22Rv1 (cell line): ENCODE measurements at regions not wholly inside any gene's neighbourhood (a gene's known extent, or its start where the extent isn't known, plus 50 kb on each side); places are given as distances from the start of the nearest gene placed in this dataset.

ENCODE experiments used
- H3K27ac ChIP-seq: fragments of 450-650 bp; 2 replicates; pipeline ENCODE4 v1.5.1; 2017
- ZFX ChIP-seq: fragments of 450-650 bp; IDR thresholded peaks from 2 replicates; pipeline ENCODE4 v1.6.1; 2017; ENCODE audit warnings: antibody characterized with exemption, borderline replicate concordance
- TF ChIP-seq, protein P1 (sequence below): fragments of 450-650 bp; IDR thresholded peaks from 2 replicates; pipeline ENCODE4 v1.5.1; 2017; ENCODE audit warnings: mild to moderate bottlenecking

DNA sequence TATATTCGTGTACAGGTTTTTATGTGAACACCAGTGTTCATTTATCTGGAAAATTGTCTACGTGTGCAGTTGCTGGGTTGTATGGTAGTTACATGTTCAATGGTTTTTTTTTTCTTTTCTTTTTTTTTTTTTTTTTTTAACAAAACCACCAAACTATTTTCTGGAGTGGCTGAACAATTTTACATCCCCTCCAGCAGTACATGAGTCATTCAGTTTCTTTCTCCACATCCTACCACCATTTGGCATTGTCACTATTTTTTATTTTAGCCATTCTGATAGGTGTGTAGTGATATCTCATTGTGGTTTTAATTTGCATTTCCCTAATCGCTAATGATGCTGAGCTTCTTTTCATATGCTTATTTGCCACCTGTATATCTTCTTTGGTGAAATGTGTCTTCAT lies 256.3 kb upstream of the EOMES start:
- no peak for TF ChIP-seq ZFX
- TF ChIP-seq, protein P1, sequence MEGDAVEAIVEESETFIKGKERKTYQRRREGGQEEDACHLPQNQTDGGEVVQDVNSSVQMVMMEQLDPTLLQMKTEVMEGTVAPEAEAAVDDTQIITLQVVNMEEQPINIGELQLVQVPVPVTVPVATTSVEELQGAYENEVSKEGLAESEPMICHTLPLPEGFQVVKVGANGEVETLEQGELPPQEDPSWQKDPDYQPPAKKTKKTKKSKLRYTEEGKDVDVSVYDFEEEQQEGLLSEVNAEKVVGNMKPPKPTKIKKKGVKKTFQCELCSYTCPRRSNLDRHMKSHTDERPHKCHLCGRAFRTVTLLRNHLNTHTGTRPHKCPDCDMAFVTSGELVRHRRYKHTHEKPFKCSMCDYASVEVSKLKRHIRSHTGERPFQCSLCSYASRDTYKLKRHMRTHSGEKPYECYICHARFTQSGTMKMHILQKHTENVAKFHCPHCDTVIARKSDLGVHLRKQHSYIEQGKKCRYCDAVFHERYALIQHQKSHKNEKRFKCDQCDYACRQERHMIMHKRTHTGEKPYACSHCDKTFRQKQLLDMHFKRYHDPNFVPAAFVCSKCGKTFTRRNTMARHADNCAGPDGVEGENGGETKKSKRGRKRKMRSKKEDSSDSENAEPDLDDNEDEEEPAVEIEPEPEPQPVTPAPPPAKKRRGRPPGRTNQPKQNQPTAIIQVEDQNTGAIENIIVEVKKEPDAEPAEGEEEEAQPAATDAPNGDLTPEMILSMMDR, result no peak
- H3K27ac ChIP-seq, result no peak overlapping the region

DNA sequence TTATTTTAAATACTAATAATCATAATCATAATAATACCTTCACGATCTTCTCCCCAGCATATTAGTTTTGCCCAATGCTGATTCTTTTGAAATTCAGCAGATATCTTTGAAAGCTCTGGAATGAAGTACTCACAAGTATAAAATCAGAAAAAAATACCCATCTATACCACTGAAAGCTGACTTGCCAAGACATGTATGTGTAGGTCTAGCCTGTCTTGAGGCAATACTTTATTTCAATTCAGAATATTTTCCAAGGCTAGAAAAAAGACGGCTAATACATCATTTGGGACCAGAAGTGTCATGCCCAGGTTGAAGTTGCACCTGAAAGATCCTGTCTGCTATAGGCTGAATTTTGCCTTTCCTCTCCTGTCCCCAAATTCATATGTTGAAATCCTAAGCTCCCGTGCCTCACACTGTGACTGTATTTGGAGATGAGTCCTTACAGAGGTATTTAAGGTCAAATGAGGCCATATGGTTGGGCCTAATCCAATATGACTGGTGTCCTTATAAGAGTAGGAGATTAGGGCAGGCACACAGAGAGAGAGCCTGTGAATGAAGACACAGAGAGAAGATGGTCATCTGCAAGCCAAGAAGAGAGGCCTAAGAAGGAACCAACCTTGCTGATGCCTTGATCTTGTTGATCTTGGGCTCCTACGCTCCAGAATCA lies 255.9 kb upstream of the CMC1 start:
- TF ChIP-seq, protein P1, result no peak
- no peak for TF ChIP-seq ZFX
- no peak overlapping the region for H3K27ac ChIP-seq

GRCh38 chr3:27986234-27986879 lies 255.1 kb upstream of the CMC1 start:
- no peak for TF ChIP-seq ZFX
- TF ChIP-seq, protein P1, result no peak
- no peak overlapping the region for H3K27ac ChIP-seq

GRCh38 chr3:27990324-27990723 lies 251.1 kb upstream of the CMC1 start:
- TF ChIP-seq ZFX, result no peak
- TF ChIP-seq, protein P1, result no peak
- H3K27ac ChIP-seq, result no peak overlapping the region

- TF ChIP-seq, protein P1, result no peak
- TF ChIP-seq ZFX, result no peak
- no peak overlapping the region for H3K27ac ChIP-seq
Measured at GRCh38 chr3:27990837-27991236, 250.6 kb upstream of the CMC1 start.

DNA sequence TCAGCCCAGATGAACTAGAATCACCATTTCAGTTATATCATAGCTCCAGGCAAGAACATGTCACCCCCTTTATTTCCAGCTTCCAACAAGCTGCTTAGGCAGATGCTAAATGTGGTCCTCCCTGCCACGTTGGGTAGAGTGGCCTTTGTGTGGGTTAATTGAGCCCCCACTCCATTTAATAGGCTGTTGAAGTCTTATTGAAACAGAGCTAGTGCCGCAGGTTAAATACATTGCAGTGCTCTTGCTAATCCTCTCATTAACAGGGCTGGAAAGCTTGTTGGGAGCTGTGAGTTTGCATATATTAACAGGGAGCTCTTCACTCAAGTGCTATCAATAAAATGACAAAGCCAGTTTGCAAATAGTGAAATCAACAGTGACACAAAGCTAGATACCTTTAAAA lies 248.4 kb upstream of the CMC1 start:
- H3K27ac ChIP-seq, result no peak overlapping the region

DNA sequence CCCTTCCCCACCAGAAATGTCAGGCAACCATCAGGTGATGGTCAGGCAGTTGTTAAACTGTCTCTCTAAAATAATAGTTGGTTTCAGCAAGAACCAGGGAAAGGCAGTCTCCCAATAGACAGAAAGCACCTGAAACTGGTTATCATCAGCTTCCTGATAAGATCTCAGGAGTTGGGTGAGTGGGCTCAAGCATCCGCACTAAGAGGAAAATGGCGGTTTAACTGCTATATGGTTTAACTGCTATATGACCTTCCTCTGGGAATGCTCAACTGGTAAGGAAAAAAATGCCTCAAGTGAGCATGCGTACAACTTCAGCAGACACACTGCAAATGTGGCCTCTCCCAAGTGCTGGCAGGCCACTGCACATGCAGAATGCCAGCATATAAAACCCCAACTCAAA lies 240.8 kb upstream of the CMC1 start:
- TF ChIP-seq, protein P1, result no peak
- TF ChIP-seq ZFX, result no peak
- no peak overlapping the region for H3K27ac ChIP-seq

More for the DNA sequence above, 248.4 kb upstream of the CMC1 start:
- no peak for TF ChIP-seq ZFX
- TF ChIP-seq, protein P1, result no peak
